Right atrium auricular region (tissue), 2 donors: ENCODE measurements at regions not wholly inside any gene's neighbourhood (a gene's known extent, or its start where the extent isn't known, plus 50 kb on each side); places are given as distances from the start of the nearest gene placed in this dataset.

ENCODE experiments used
- DNase-seq: peaks from one replicate; pipeline ENCODE4 v3.0.0-alpha.2; 2019; ENCODE audit warnings: low spot score
- H3K27ac ChIP-seq, 2 donors: fragments of 200-600 bp; sonication (generic); 1 replicate in 1 of 2; 2 replicates in 1 of 2; pipeline ENCODE4 v1.5.1; 2016 to 2019
- H3K27me3 ChIP-seq, 2 donors: fragments of 200-600 bp; sonication (generic); one replicate each; pipeline versions ENCODE4 v1.5.1 to v1.6.0; 2017 to 2019
- H3K36me3 ChIP-seq: fragments of 200-600 bp; sonication (generic); one replicate; pipeline ENCODE4 v1.5.1; 2016
- H3K4me1 ChIP-seq, 2 donors: fragments of 200-600 bp; sonication (generic); one replicate each; pipeline versions ENCODE4 v1.5.1 to v1.6.0; 2017 to 2019
- H3K4me3 ChIP-seq, 2 donors: fragments of 200-600 bp; sonication (generic); 1 replicate in 1 of 2; 2 replicates in 1 of 2; pipeline ENCODE4 v1.5.1; 2017 to 2019; ENCODE audit warnings: mild to moderate bottlenecking in 1 of 2, moderate library complexity in 1 of 2
- H3K9me3 ChIP-seq, 2 donors: fragments of 200-600 bp; sonication (generic); one replicate each; pipeline ENCODE4 v1.5.1; 2019
- TF ChIP-seq, protein P1 (sequence below), 2 donors: fragments of 200-600 bp; sonication (generic); IDR thresholded peaks; one replicate each; pipeline ENCODE4 v1.5.1; 2019; ENCODE audit warnings: antibody characterized with exemption in 2 of 2

DNA sequence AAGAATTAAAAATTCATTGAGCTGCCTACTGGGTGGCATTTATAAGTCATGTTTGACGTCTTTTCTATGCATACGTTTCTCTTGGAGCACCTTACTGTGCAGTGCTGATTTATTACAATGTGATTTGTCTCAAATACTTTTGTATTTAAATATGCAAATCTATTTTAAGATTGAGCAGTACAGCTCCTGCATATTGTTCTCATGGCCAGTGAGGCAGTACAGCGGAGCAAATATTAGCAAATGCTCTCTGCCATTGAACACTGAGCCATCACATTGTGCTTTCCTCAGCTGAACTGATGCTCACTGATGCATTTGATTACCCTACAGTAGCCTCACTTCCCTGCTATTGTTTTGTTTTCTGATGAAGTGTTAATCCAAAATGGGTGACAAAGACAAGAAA lies 149.6 kb downstream of the HTR1A start:
- no peaks in the 10 kb centered on the region for H3K4me1 ChIP-seq
- no peaks in the 10 kb centered on the region for H3K36me3 ChIP-seq
- TF ChIP-seq, protein P1, sequence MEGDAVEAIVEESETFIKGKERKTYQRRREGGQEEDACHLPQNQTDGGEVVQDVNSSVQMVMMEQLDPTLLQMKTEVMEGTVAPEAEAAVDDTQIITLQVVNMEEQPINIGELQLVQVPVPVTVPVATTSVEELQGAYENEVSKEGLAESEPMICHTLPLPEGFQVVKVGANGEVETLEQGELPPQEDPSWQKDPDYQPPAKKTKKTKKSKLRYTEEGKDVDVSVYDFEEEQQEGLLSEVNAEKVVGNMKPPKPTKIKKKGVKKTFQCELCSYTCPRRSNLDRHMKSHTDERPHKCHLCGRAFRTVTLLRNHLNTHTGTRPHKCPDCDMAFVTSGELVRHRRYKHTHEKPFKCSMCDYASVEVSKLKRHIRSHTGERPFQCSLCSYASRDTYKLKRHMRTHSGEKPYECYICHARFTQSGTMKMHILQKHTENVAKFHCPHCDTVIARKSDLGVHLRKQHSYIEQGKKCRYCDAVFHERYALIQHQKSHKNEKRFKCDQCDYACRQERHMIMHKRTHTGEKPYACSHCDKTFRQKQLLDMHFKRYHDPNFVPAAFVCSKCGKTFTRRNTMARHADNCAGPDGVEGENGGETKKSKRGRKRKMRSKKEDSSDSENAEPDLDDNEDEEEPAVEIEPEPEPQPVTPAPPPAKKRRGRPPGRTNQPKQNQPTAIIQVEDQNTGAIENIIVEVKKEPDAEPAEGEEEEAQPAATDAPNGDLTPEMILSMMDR (IDR thresholded peaks at IDR 0.05) = no peak
- H3K27ac ChIP-seq = no peak overlapping the region
- peaks cover 0 to 22% of the 10 kb centered on the region in 2 donors for H3K9me3 ChIP-seq
- no peak for DNase-seq
- no peak overlapping the region for H3K4me3 ChIP-seq
- no peaks in the 10 kb centered on the region for H3K27me3 ChIP-seq

- TF ChIP-seq, protein P1 (IDR thresholded peaks at IDR 0.05) = no peak
- Histone ChIP-seq H3K36me3 (no peaks in the 10 kb centered on the region), H3K27me3 (no peaks in the 10 kb centered on the region), H3K4me3 (no peak overlapping the region), H3K4me1 (no peaks in the 10 kb centered on the region), H3K27ac (no peak overlapping the region), H3K9me3 (peaks cover 0 to 22% of the 10 kb centered on the region in 2 donors)
- no peak for DNase-seq
Measured at GRCh38 chr5:63811961-63812360, 150.3 kb downstream of the HTR1A start.

DNA sequence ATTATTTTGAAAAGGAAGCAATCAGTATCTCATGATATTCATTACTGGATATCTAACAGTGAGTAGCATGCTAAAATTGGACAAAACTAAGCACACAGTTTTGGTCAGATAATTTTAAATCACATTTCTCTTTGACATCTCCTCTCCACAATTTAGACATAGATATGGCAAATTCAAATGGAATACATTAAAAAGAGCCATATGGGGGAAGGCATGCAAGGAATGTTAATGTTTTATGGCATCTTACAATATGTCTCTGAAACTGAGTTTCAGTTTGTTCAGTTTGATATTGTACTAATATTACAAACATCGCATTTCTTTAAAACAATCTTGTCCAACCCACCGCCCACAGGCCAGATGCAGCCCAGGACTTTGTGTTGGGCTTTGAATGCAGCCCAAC lies 151.0 kb downstream of the HTR1A start:
- Histone ChIP-seq H3K27me3 (no peaks in the 10 kb centered on the region), H3K4me1 (no peaks in the 10 kb centered on the region)
- TF ChIP-seq, protein P1 (IDR thresholded peaks at IDR 0.05) = no peak

GRCh38 chr5:63805151-63805550 lies 157.1 kb downstream of the HTR1A start:
- no peaks in the 10 kb centered on the region for H3K27me3 ChIP-seq
- no peaks in the 10 kb centered on the region for H3K9me3 ChIP-seq
- TF ChIP-seq, protein P1 (IDR thresholded peaks at IDR 0.05) = no peak
- no peak for DNase-seq
- no peaks in the 10 kb centered on the region for H3K36me3 ChIP-seq
- no peaks in the 10 kb centered on the region for H3K4me1 ChIP-seq
- H3K4me3 ChIP-seq = no peak overlapping the region
- H3K27ac ChIP-seq = no peak overlapping the region

More for the DNA sequence above, 151.0 kb downstream of the HTR1A start:
- H3K9me3 ChIP-seq = peaks cover 0 to 20% of the 10 kb centered on the region in 2 donors
- H3K4me3 ChIP-seq = no peak overlapping the region
- no peaks in the 10 kb centered on the region for H3K36me3 ChIP-seq
- no peak overlapping the region for H3K27ac ChIP-seq
- DNase-seq = no peak

DNA sequence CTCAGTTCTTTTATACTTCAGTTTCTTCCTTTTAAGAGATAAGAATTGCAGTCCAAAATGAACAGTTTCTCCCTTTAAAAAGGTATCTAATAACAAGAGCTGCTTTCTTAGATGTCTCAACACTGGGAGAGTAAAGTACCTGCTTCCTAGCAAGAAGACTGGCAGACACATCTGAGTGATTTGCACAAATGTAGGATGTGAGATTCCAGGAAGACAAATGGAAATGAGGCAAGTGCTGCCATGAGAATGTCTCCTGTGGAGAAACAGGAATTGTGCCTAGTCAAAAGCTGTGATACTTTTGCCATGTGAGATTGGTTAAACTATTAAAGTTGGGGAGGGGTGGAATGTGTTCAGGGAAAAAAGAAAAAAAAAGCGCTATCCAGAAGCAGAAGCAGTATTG lies 159.1 kb downstream of the HTR1A start:
- TF ChIP-seq, protein P1 (IDR thresholded peaks at IDR 0.05) = no peak
- H3K4me3 ChIP-seq = no peak overlapping the region

GRCh38 chr5:63794979-63795378 lies 167.3 kb downstream of the HTR1A start:
- TF ChIP-seq, protein P1 (IDR thresholded peaks at IDR 0.05) = no peak
- no peak for DNase-seq
- Histone ChIP-seq H3K4me3 (no peak overlapping the region), H3K9me3 (peaks cover 0 to 7% of the 10 kb centered on the region in 2 donors), H3K4me1 (no peaks in the 10 kb centered on the region), H3K27me3 (no peaks in the 10 kb centered on the region), H3K36me3 (no peaks in the 10 kb centered on the region), H3K27ac (no peak overlapping the region)

More for the DNA sequence above, 159.1 kb downstream of the HTR1A start:
- Histone ChIP-seq H3K9me3 (no peaks in the 10 kb centered on the region), H3K36me3 (no peaks in the 10 kb centered on the region), H3K27ac (no peak overlapping the region), H3K4me1 (no peaks in the 10 kb centered on the region), H3K27me3 (no peaks in the 10 kb centered on the region)
- DNase-seq = no peak
